Bronchial epithelial cell (primary cell): ENCODE measurements at regions not wholly inside any gene's neighbourhood (a gene's known extent, or its start where the extent isn't known, plus 50 kb on each side); places are given as distances from the start of the nearest gene placed in this dataset.

Source experiments
- DNase-seq: peaks from one replicate; pipeline ENCODE4 v3.0.0-alpha.2; 2010; ENCODE audit warnings: low read depth
- FAIRE-seq: peaks from 2 replicates; lab custom pipeline; 2011; peaks lifted over from hg19 to GRCh38; lab: Jason Lieb, UNC
- H3K27me3 ChIP-seq: 2 replicates; pipeline ENCODE4 v1.5.1; 2011; ENCODE audit warnings: low read length; ENCODE audit not compliant: control insufficient read depth, insufficient read depth
- H3K36me3 ChIP-seq: 2 replicates; pipeline ENCODE4 v1.5.1; 2011; ENCODE audit warnings: low read length; ENCODE audit not compliant: control insufficient read depth, insufficient read depth
- H3K4me3 ChIP-seq: 2 replicates; pipeline ENCODE4 v1.5.1; 2011; ENCODE audit warnings: mild to moderate bottlenecking, low read depth, low read length, control low read depth
- CTCF ChIP-seq: IDR thresholded peaks from 2 replicates; pipeline ENCODE4 v1.5.1; 2011; ENCODE audit warnings: mild to moderate bottlenecking, moderate library complexity, low read length, control low read depth, inconsistent platforms; ENCODE audit not compliant: insufficient read depth, severe bottlenecking

DNA sequence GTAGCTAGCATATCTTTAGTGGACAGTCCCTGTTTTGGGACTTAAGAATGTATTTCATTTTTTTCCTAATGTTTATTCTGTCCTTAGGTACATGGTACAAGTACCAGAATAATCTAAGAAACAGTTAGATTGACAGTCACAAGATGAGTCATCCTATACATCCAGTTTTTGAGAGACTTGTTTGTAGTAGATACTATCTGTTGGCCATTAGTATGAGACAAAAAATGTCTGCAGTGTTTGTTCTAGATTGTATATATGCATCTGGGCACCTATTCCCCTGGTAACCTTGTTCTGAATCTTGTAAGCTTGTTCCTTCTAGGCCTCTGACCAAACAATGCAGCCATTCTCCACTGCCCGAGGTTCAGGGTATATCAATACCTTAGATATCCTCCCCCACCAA lies 1343.5 kb downstream of the SUCLG1 start:
- Histone ChIP-seq H3K4me3 (no peak overlapping the region), H3K27me3 (no peaks in the 10 kb centered on the region), H3K36me3 (no peaks in the 10 kb centered on the region)
- TF ChIP-seq CTCF, result no peak
- DNase-seq (no peak), FAIRE-seq (no peak)

DNA sequence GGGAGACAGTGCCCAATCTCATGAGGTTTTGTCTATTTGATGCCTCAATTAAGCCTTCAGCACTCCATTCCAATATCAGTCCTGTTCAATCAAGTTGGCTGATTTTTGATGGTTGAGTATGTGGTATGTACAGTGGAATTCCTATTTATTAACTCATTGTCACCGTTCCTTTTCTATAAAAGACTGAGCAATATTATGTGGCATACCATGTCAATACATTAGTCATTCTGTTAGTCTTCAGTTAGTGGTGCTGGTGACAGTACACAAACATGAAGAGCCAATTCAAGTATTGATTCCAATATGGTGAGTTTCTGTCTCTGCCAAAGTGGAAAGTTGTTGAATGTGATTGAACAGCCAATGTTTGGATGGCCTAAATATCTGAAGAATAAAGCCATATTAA lies 1343.9 kb downstream of the SUCLG1 start:
- FAIRE-seq (no peak), DNase-seq (no peak)
- TF ChIP-seq CTCF, result no peak
- H3K27me3 ChIP-seq, result no peaks in the 10 kb centered on the region
- H3K4me3 ChIP-seq, result no peak overlapping the region
- no peaks in the 10 kb centered on the region for H3K36me3 ChIP-seq

DNA sequence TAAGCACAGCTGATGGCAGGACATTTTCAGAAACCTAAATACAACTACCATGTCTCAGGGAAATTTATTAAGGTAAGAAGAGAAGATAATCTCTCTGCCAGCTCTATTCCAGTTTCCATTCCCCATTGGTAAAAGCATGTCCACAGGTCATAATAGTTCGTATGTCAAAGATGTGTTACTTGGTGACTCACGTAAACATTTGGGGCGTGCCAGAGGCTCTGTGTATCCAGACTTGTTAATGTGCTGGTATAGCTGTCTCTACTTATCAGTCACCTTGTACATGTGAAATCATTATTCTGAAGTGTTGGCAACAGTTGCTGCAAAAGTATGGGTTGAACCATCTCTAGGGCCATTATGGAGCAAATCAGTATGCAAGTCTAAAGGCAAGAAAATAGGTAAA lies 1345.1 kb downstream of the SUCLG1 start:
- DNase-seq (peak; percentile 15), FAIRE-seq (no peak)
- Histone ChIP-seq H3K36me3 (no peaks in the 10 kb centered on the region), H3K4me3 (no peak overlapping the region), H3K27me3 (no peaks in the 10 kb centered on the region)
- no peak for TF ChIP-seq CTCF

- FAIRE-seq, result no peak
- no peak for TF ChIP-seq CTCF
- H3K36me3 ChIP-seq, result no peaks in the 10 kb centered on the region
- no peak overlapping the region for H3K4me3 ChIP-seq
- DNase-seq, result no peak
- H3K27me3 ChIP-seq, result no peaks in the 10 kb centered on the region
These were observed 1346.2 kb downstream of the SUCLG1 start for GRCh38 chr2:83112858-83113257.

DNA sequence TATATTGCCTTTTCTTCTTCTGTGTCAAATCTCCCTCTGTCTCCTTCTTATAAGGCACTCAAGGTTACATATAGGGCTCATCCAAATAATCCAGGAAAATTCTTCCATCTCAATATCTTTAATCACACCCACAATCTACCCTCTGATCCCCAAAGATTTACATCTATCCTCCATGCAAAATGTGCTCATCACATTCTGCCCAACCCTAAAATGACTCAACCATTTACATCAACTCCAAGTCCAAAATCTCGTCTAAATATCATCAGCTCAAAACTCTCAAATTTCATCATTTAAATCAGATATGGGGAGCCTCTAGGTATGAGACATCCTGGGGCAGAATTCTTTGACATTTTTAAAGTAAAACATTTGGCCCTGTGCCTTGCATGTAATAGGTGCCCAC lies 1349.8 kb downstream of the SUCLG1 start:
- no peak for TF ChIP-seq CTCF
- Histone ChIP-seq H3K36me3 (no peaks in the 10 kb centered on the region), H3K27me3 (no peaks in the 10 kb centered on the region), H3K4me3 (no peak overlapping the region)
- DNase-seq (no peak), FAIRE-seq (no peak)

DNA sequence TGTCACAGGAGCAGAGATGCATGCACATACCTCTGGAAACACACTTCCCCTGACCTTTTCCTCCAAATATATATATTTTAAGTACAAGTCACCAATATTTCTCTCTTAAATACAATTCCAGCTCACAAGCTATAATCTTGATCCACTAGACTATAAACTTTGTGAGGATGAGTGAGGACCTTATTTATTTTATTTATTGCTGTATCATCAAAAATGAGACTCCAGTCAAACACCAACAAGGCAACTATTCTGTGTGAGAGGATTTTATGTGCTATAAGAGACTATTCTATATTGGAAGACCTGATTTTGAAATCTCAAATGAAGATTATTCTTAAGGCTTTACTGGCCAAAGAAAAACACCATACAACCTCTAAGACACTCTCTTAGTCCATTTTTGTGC lies 1352.2 kb downstream of the SUCLG1 start:
- DNase-seq, result no peak
- FAIRE-seq, result no peak

More for the DNA sequence above, 1352.2 kb downstream of the SUCLG1 start:
- Histone ChIP-seq H3K4me3 (no peak overlapping the region), H3K27me3 (no peaks in the 10 kb centered on the region), H3K36me3 (no peaks in the 10 kb centered on the region)
- no peak for TF ChIP-seq CTCF
